B cell (primary cell): ENCODE measurements at regions not wholly inside any gene's neighbourhood (a gene's known extent, or its start where the extent isn't known, plus 50 kb on each side); places are given as distances from the start of the nearest gene placed in this dataset.

ENCODE experiments used
- CTCF ChIP-seq: fragments of 200-600 bp; IDR thresholded peaks from one replicate; pipeline ENCODE4 v1.8.0; 2022; ENCODE audit warnings: antibody characterized with exemption, mild to moderate bottlenecking
- EZH2 ChIP-seq: IDR thresholded peaks from 2 replicates; pipeline ENCODE4 v1.6.1; 2012; ENCODE audit warnings: borderline replicate concordance, low read depth, mild to moderate bottlenecking, moderate library complexity, low read length; ENCODE audit not compliant: insufficient read depth, poor library complexity, severe bottlenecking

- no peak for TF ChIP-seq CTCF
- no peak for TF ChIP-seq EZH2
Measured at GRCh38 chr9:113818391-113818790, 57.7 kb upstream of the ZNF618 start.
